Neural crest cell (in vitro differentiated cells): ENCODE measurements at regions not wholly inside any gene's neighbourhood (a gene's known extent, or its start where the extent isn't known, plus 50 kb on each side); places are given as distances from the start of the nearest gene placed in this dataset.

Experiments used
- DNase-seq: peaks from one replicate; pipeline ENCODE4 v3.0.0; 2021; ENCODE audit warnings: low read depth, mixed read lengths, low spot score
- H3K27ac Mint-ChIP-seq: one replicate; pipeline ENCODE4 v1.8.0; 2021; ENCODE audit warnings: mild to moderate bottlenecking, mixed read lengths; ENCODE audit not compliant: unreplicated experiment
- H3K27me3 Mint-ChIP-seq: 2 replicates; pipeline ENCODE4 v1.8.0; 2021; ENCODE audit warnings: low read depth, mild to moderate bottlenecking, mixed read lengths
- H3K36me3 Mint-ChIP-seq: 2 replicates; pipeline ENCODE4 v1.8.0; 2021; ENCODE audit warnings: low read depth, mild to moderate bottlenecking, mixed read lengths
- H3K4me1 Mint-ChIP-seq: 2 replicates; pipeline ENCODE4 v1.8.0; 2021; ENCODE audit warnings: mixed read lengths
- H3K4me3 Mint-ChIP-seq: one replicate; pipeline ENCODE4 v1.8.0; 2021; ENCODE audit warnings: mild to moderate bottlenecking, mixed read lengths
- H3K9me3 Mint-ChIP-seq: 2 replicates; pipeline ENCODE4 v1.8.0; 2021; ENCODE audit warnings: mixed read lengths
- TF ChIP-seq, protein P1 (sequence below): fragments of 200-600 bp; sonication (generic); conservative IDR thresholded peaks from 2 replicates; pipeline ENCODE4 v1.5.0; 2021; ENCODE audit warnings: antibody characterized with exemption, mild to moderate bottlenecking

DNA sequence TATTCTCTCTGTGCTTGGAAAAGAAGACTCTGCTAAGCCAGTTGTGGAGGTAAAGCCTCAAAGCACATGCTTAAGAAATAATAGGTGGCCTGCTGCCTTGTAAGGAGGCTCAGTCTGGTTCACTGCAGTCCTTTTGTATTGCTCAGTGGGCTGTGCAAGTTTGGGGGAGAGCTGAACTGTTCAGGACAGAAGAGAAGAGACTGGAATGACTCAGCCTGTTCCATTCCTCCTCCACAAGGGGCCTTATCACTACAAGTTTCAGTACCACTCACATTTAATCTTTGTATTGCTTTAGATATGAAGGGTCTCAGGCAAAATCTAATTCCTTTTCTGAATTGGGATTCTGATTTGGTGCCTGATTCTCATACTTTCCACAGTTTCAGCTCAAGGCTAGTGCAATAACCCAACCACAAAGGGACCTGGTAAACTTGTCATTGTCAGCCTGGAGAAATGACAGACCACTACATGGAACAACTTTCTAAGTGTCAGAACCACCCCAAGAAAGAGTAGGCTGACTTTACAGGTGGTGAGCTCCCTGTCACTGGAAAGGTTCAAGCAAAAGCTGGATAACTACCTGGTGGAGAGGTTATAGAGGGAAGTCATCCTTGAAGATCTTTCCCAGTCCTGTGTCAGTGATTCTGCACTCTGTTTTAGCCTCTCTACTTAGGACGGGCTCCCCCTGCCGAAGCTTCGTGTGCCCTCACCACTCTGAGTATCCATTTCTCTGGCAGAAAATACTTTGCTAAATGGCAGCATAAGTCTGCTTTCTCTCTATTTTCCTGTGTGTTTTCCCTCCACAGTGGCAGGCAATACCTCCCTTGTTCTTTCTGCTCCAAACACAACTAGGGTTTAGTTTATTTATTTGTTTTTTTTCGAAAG is 162.9 kb upstream of the GJB5 start:
- no peaks in the 10 kb centered on the region for H3K4me1 Mint-ChIP-seq
- H3K36me3 Mint-ChIP-seq, result no peaks in the 10 kb centered on the region
- TF ChIP-seq, protein P1, sequence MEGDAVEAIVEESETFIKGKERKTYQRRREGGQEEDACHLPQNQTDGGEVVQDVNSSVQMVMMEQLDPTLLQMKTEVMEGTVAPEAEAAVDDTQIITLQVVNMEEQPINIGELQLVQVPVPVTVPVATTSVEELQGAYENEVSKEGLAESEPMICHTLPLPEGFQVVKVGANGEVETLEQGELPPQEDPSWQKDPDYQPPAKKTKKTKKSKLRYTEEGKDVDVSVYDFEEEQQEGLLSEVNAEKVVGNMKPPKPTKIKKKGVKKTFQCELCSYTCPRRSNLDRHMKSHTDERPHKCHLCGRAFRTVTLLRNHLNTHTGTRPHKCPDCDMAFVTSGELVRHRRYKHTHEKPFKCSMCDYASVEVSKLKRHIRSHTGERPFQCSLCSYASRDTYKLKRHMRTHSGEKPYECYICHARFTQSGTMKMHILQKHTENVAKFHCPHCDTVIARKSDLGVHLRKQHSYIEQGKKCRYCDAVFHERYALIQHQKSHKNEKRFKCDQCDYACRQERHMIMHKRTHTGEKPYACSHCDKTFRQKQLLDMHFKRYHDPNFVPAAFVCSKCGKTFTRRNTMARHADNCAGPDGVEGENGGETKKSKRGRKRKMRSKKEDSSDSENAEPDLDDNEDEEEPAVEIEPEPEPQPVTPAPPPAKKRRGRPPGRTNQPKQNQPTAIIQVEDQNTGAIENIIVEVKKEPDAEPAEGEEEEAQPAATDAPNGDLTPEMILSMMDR, result no peak
- no peak overlapping the region for H3K4me3 Mint-ChIP-seq
- no peak for DNase-seq
- H3K9me3 Mint-ChIP-seq, result no peaks in the 10 kb centered on the region
- H3K27me3 Mint-ChIP-seq, result peaks cover 5% of the 10 kb centered on the region
- H3K27ac Mint-ChIP-seq, result no peak overlapping the region

DNA sequence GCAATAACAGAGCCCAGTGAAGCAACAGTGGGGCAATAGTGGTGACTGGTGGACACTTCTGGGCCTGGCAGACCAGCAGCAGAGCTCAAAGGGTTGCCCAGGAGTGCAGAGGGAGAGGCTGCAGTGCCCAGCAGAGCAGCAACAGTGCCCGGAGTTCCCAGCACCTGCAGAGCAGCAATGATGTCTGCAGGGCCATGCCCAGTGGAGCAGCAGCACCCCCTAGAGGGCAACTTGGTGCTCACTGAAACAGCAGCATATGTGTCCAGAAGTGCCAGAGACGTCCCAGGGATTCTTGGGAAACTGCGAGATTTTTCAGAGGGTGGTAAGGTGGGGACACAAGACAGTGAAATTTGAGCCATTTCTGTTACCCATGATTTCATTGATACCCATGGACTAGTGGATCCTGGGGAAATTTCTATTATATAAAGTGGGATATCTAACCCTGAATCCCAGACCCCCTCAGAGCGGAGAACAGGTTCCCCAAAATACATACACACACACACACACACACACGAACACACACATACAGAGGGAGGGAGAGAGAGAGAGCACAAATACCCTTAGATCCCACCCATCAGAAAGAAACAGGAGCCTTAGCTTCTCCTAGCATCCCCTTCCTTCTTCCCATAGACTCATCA is 156.9 kb upstream of the GJB5 start:
- TF ChIP-seq, protein P1, result peak; percentile 93
- Mint-ChIP-seq H3K27me3 (peaks cover 26% of the 10 kb centered on the region), H3K27ac (no peak overlapping the region), H3K9me3 (no peaks in the 10 kb centered on the region), H3K36me3 (no peaks in the 10 kb centered on the region), H3K4me1 (no peaks in the 10 kb centered on the region), H3K4me3 (no peak overlapping the region)
- DNase-seq, result peak; percentile 90

DNA sequence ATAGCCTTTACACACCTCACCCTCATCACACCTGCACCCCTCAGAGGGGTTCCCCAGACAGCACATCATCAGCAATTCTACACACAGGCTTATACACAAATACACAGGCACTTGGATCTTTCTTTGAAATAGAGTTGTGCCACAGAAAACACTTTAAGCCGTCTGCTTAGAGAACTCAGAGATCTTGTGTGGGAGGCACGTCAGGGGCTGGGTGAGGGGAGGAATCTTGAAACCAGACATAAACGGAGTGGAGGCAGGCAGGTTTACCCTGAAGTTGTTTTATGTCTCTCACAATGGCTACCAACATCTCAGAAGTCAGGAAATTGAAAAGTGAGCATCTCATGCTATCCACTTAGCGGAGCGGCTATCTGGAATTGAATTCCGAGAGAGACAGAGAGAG is 151.9 kb upstream of the GJB5 start:
- Mint-ChIP-seq H3K9me3 (no peaks in the 10 kb centered on the region), H3K27me3 (peaks cover 34% of the 10 kb centered on the region), H3K27ac (no peak overlapping the region)

DNA sequence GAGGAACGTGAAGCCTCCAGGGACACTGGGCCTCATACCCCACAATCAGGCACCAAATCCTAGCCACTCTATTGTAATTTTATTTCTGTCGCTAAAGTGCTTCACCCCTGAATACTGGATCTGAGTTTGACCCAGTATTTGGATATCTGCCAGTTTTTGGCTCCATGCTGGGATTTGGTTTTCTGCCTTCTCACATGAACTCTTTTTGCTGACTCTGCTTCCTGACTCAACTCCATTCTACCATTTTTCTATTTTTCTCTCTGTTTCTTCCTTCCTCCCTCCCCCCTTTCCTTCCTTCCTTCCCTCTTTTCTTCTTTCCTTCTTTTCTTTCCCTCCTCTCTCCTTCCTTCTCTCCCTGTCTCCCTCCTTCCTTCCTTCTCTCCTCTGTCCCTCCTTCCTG is 151.3 kb upstream of the GJB5 start:
- no peak overlapping the region for H3K27ac Mint-ChIP-seq
- H3K36me3 Mint-ChIP-seq, result no peaks in the 10 kb centered on the region
- peaks cover 8% of the 10 kb centered on the region for H3K4me1 Mint-ChIP-seq
- TF ChIP-seq, protein P1, result no peak
- H3K27me3 Mint-ChIP-seq, result peaks cover 36% of the 10 kb centered on the region
- no peak for DNase-seq
- H3K4me3 Mint-ChIP-seq, result no peak overlapping the region
- H3K9me3 Mint-ChIP-seq, result peaks cover 4% of the 10 kb centered on the region

More for the DNA sequence above, 151.9 kb upstream of the GJB5 start:
- no peak for DNase-seq
- Mint-ChIP-seq H3K4me1 (peaks cover 2% of the 10 kb centered on the region), H3K4me3 (no peak overlapping the region), H3K36me3 (no peaks in the 10 kb centered on the region)
- TF ChIP-seq, protein P1, result no peak

DNA sequence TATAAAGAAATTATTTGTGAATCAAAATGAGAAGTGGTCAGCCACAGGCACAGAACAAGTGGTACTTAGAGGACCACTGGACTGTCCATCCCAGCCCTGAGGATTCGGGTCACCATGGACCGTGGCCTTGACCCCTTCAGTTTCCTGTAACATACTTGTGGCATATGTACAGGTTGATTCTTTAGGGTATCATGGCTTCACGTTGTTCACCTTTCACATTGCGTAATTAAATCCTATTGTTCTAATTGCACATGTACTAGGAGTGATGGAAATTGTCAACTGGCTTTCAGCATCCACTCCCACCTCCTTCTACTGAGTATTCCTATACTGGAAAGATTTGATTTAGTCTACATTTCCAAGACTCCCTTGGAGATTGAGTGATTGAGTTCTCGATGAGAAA is 148.3 kb upstream of the GJB5 start:
- peaks cover 20% of the 10 kb centered on the region for H3K4me1 Mint-ChIP-seq
- H3K4me3 Mint-ChIP-seq, result no peak overlapping the region
- TF ChIP-seq, protein P1, result no peak
- H3K9me3 Mint-ChIP-seq, result peaks cover 4% of the 10 kb centered on the region
- H3K27me3 Mint-ChIP-seq, result peaks cover 43% of the 10 kb centered on the region
- H3K36me3 Mint-ChIP-seq, result no peaks in the 10 kb centered on the region
- no peak for DNase-seq
- H3K27ac Mint-ChIP-seq, result no peak overlapping the region
